ENCODE measurements at regions not wholly inside any gene's neighbourhood (a gene's known extent, or its start where the extent isn't known, plus 50 kb on each side); places are given as distances from the start of the nearest gene placed in this dataset.

- H4K20me1 ChIP-seq (ENCODE audit: control insufficient read depth, insufficient read depth, insufficient read length), result no peaks in the 10 kb centered on the region
- no peaks in the 10 kb centered on the region for H3K4me1 ChIP-seq (ENCODE audit: insufficient read depth, low read length)
- H4K5ac ChIP-seq (ENCODE audit: insufficient read length, low read depth, low read length), result no peak overlapping the region
- H3K9ac ChIP-seq (ENCODE audit: extremely low read depth, insufficient read length, low read length), result no peak overlapping the region
- no peak overlapping the region for H2AK5ac ChIP-seq (ENCODE audit: insufficient read length, low read length)
- H3K4me2 ChIP-seq (ENCODE audit: insufficient read depth, insufficient read length, low read length), result no peak overlapping the region
- Mint-ChIP-seq H3K4me1 (no peaks in the 10 kb centered on the region), H3K36me3 (ENCODE audit: insufficient read depth in 1 of 3, low read depth in 3 of 3) (no peaks in the 10 kb centered on the region), H3K27ac (no peak overlapping the region), H3K9me3 (no peaks in the 10 kb centered on the region; a peak in 1 of 5 replicates), H3K4me3 (no peak overlapping the region), H3K27me3 (ENCODE audit: low read depth) (no peaks in the 10 kb centered on the region)
- no peaks in the 10 kb centered on the region for H3K27me3 ChIP-seq (ENCODE audit: insufficient read depth, low read length)
- no peak overlapping the region for H3K23ac ChIP-seq (ENCODE audit: insufficient read length, low read depth, low read length)
- TF ChIP-seq CTCF (conservative IDR thresholded peaks at IDR 0.05), result no peak
- H3K4ac ChIP-seq (ENCODE audit: low read depth, low read length), result no peak overlapping the region
- no CpG with 5 or more reads among the region's 1 CpG for WGBS (ENCODE audit: extremely low coverage, insufficient read length, low lambda C conversion rate)
- no peak overlapping the region for H4K8ac ChIP-seq (replicated peaks; ENCODE audit: insufficient read length, low read depth, low read length)
- no peak overlapping the region for H2BK20ac ChIP-seq (ENCODE audit: low read depth, low read length, poor library complexity, severe bottlenecking)
- no peak overlapping the region for H3K14ac ChIP-seq (ENCODE audit: insufficient read depth, low read length)
- H2BK15ac ChIP-seq (ENCODE audit: low read depth, low read length), result no peak overlapping the region
- H3K23me2 ChIP-seq (ENCODE audit: insufficient read length, low read depth, low read length, poor library complexity, severe bottlenecking), result no peaks in the 10 kb centered on the region
- no peak overlapping the region for H3K56ac ChIP-seq (ENCODE audit: insufficient read length, low read depth, low read length)
- no peaks in the 10 kb centered on the region for H3K79me2 ChIP-seq (ENCODE audit: insufficient read depth, low read length)
- no peaks in the 10 kb centered on the region for H3K79me1 ChIP-seq (ENCODE audit: insufficient read depth, low read depth, low read length, poor library complexity, severe bottlenecking)
- H2BK12ac ChIP-seq (ENCODE audit: insufficient read length, low read depth, low read length), result no peak overlapping the region
- no peak overlapping the region for H4K91ac ChIP-seq (ENCODE audit: insufficient read length, low read depth, low read length)
- H2BK5ac ChIP-seq (ENCODE audit: insufficient read length, low read length), result no peak overlapping the region
- H3T11ph ChIP-seq (ENCODE audit: low read length), result no peak overlapping the region
- no peak overlapping the region for H2BK120ac ChIP-seq (ENCODE audit: low read depth, low read length, poor library complexity, severe bottlenecking)
- no peak overlapping the region for H3K27ac ChIP-seq (ENCODE audit: insufficient read length, low read depth, low read length)
- no peak for DNase-seq
- no peak overlapping the region for H3K18ac ChIP-seq (ENCODE audit: insufficient read length, low read depth, low read length)
- H2AFZ ChIP-seq (ENCODE audit: low read length), result no peak overlapping the region
- H3K9me3 ChIP-seq (ENCODE audit: control insufficient read depth, low read depth, low read length), result peaks cover under 1% of the 10 kb centered on the region
These were observed 406.3 kb upstream of the RGS17 start for GRCh38 chr6:153537422-153537821.
